CD14-positive monocyte (primary cell): ENCODE measurements at regions not wholly inside any gene's neighbourhood (a gene's known extent, or its start where the extent isn't known, plus 50 kb on each side); places are given as distances from the start of the nearest gene placed in this dataset.

Experiments
- DNase-seq, 3 donors: peaks; one replicate each; pipeline ENCODE4 v3.0.0-alpha.2; 2011 to 2022
- H2AFZ ChIP-seq: 2 replicates; pipeline ENCODE4 v1.6.0; 2012; ENCODE audit warnings: mild to moderate bottlenecking, low read depth, low read length, inconsistent platforms; ENCODE audit not compliant: insufficient read depth, poor library complexity, severe bottlenecking
- H3K27ac ChIP-seq, 2 donors: 1 replicate in 1 of 2; 2 replicates in 1 of 2; pipeline ENCODE4 v1.5.1; 2012 to 2013; ENCODE audit warnings: low read length in 2 of 2, control low read depth in 1 of 2, inconsistent platforms in 1 of 2, low read depth in 1 of 2, mild to moderate bottlenecking in 1 of 2
- H3K27me3 ChIP-seq, 2 donors: one replicate each; pipeline versions ENCODE4 v1.6.0 to v1.6.1; 2011 to 2013; ENCODE audit warnings: low read length in 2 of 2; ENCODE audit not compliant: control insufficient read depth in 2 of 2, insufficient read depth in 2 of 2
- H3K36me3 ChIP-seq, 2 donors: replicated peaks in 1 of 2; 1 replicate in 1 of 2; 2 replicates in 1 of 2; pipeline versions ENCODE4 v1.5.1 to v1.6.1; 2012 to 2013; ENCODE audit warnings: low read length in 2 of 2, control low read depth in 1 of 2, inconsistent platforms in 1 of 2, mild to moderate bottlenecking in 1 of 2; ENCODE audit not compliant: insufficient read depth in 2 of 2, control insufficient read depth in 1 of 2
- H3K4me1 ChIP-seq, 2 donors: 1 replicate in 1 of 2; 2 replicates in 1 of 2; pipeline versions ENCODE4 v1.5.1 to v1.6.1; 2012 to 2013; ENCODE audit warnings: low read length in 2 of 2, control low read depth in 1 of 2, inconsistent platforms in 1 of 2, mild to moderate bottlenecking in 1 of 2, moderate library complexity in 1 of 2; ENCODE audit not compliant: insufficient read depth in 2 of 2, control insufficient read depth in 1 of 2
- H3K4me2 ChIP-seq: replicated peaks from 2 replicates; pipeline ENCODE3; 2012; ENCODE audit warnings: low read length, moderate library complexity, mild to moderate bottlenecking; ENCODE audit not compliant: poor library complexity, severe bottlenecking; ENCODE audit errors: extremely low read depth
- H3K4me3 ChIP-seq, 3 experiments: fragments of 200-600 bp in 1 of 3; sonication (generic) in 1 of 3; replicated peaks in 1 of 3; 1 replicate in 2 of 3; 2 replicates in 1 of 3; pipeline ENCODE4 v1.5.1; 2011 to 2013; ENCODE audit warnings: low read length in 3 of 3, mild to moderate bottlenecking in 3 of 3, control low read depth in 2 of 3, low read depth in 2 of 3, inconsistent platforms in 1 of 3, moderate library complexity in 1 of 3
- H3K79me2 ChIP-seq: 2 replicates; pipeline ENCODE4 v1.6.0; 2012; ENCODE audit warnings: mild to moderate bottlenecking, control low read depth, inconsistent platforms, low read length, moderate library complexity; ENCODE audit not compliant: insufficient read depth
- H3K9ac ChIP-seq: 2 replicates; pipeline ENCODE4 v1.6.0; 2017; ENCODE audit warnings: low read length, mild to moderate bottlenecking; ENCODE audit not compliant: insufficient read depth, poor library complexity, severe bottlenecking
- H3K9me3 ChIP-seq, 2 donors: replicated peaks in 1 of 2; 1 replicate in 1 of 2; 2 replicates in 1 of 2; pipeline versions ENCODE4 v1.5.1 to v1.6.1; 2012 to 2013; ENCODE audit warnings: low read length in 2 of 2, control low read depth in 1 of 2; ENCODE audit not compliant: control insufficient read depth in 1 of 2, insufficient read depth in 1 of 2
- H4K20me1 ChIP-seq: 2 replicates; pipeline ENCODE4 v1.6.0; 2012; ENCODE audit warnings: mild to moderate bottlenecking, low read length, control low read depth, moderate library complexity; ENCODE audit not compliant: insufficient read depth
- H3K27ac Mint-ChIP-seq, 7 donors: one replicate each; pipeline ENCODE4 v1.8.0; 2020; ENCODE audit warnings: mild to moderate bottlenecking in 7 of 7, mixed read lengths in 7 of 7, moderate library complexity in 6 of 7, inconsistent platforms in 2 of 7
- H3K27me3 Mint-ChIP-seq, 3 donors: one replicate each; pipeline ENCODE4 v1.8.0; 2021 to 2022; ENCODE audit warnings: low read depth in 3 of 3, mild to moderate bottlenecking in 3 of 3, mixed read lengths in 3 of 3, moderate library complexity in 3 of 3, inconsistent platforms in 1 of 3
- H3K36me3 Mint-ChIP-seq, 2 donors: one replicate each; pipeline ENCODE4 v1.8.0; 2020; ENCODE audit warnings: mixed read lengths in 2 of 2, inconsistent platforms in 1 of 2, mild to moderate bottlenecking in 1 of 2
- H3K4me1 Mint-ChIP-seq: one replicate; pipeline ENCODE4 v1.8.0; 2020; ENCODE audit warnings: mild to moderate bottlenecking, mixed read lengths
- H3K4me3 Mint-ChIP-seq, 2 donors: one replicate each; pipeline ENCODE4 v1.8.0; 2020; ENCODE audit warnings: mild to moderate bottlenecking in 2 of 2, mixed read lengths in 2 of 2, moderate library complexity in 1 of 2
- H3K9me3 Mint-ChIP-seq, 7 donors: one replicate each; pipeline ENCODE4 v1.8.0; 2020 to 2022; ENCODE audit warnings: mixed read lengths in 7 of 7, mild to moderate bottlenecking in 6 of 7, moderate library complexity in 6 of 7, inconsistent platforms in 2 of 7
- CTCF ChIP-seq: fragments of 200-600 bp; IDR thresholded peaks from one replicate; pipeline ENCODE4 v1.8.0; 2022; ENCODE audit warnings: antibody characterized with exemption, mild to moderate bottlenecking
- WGBS: methylation state at CpG from one replicate; pipeline ENCODE4 v1.1.5; 2013; ENCODE audit warnings: missing lambda C conversion rate; ENCODE audit not compliant: insufficient coverage; 5-methylcytosine and 5-hydroxymethylcytosine counted together
- intact Hi-C, 2 donors: fragments of 100-400 bp; cut with micrococcal nuclease; formaldehyde crosslinking; loops; one replicate each; pipeline versions ENCODE4 v1.15.0 to v1.15.1; 2023

GRCh38 chr1:170840371-170840770 is 95.0 kb upstream of the MROH9 start:
- TF ChIP-seq CTCF: no peak
- Histone ChIP-seq H2AFZ (no peak overlapping the region), H3K4me1 (no peaks in the 10 kb centered on the region), H3K4me3 (no peak overlapping the region), H3K27ac (no peak overlapping the region), H3K9me3 (no peaks in the 10 kb centered on the region), H3K9ac (no peak overlapping the region), H3K4me2 (no peak overlapping the region), H3K27me3 (no peaks in the 10 kb centered on the region), H3K36me3 (no peaks in the 10 kb centered on the region), H4K20me1 (no peaks in the 10 kb centered on the region), H3K79me2 (no peaks in the 10 kb centered on the region)
- Mint-ChIP-seq H3K27me3 (no peaks in the 10 kb centered on the region), H3K27ac (no peak overlapping the region), H3K9me3 (peaks cover 0 to 8% (median 0%) of the 10 kb centered on the region in 7 donors), H3K4me1 (no peaks in the 10 kb centered on the region), H3K36me3 (no peaks in the 10 kb centered on the region), H3K4me3 (no peak overlapping the region)
- DNase-seq: no peak
- WGBS: no CpG with 5 or more reads among the region's 1 CpG
- intact Hi-C loops: no loop called here

- TF ChIP-seq CTCF: no peak
- Mint-ChIP-seq H3K27me3 (peaks cover 0 to 3% (median 0%) of the 10 kb centered on the region in 3 donors), H3K9me3 (peaks cover 0 to 3% (median 0%) of the 10 kb centered on the region in 7 donors), H3K4me3 (no peak overlapping the region), H3K27ac (no peak overlapping the region), H3K4me1 (no peaks in the 10 kb centered on the region), H3K36me3 (no peaks in the 10 kb centered on the region)
- H3K4me1 ChIP-seq: no peaks in the 10 kb centered on the region
- H3K27me3 ChIP-seq: no peaks in the 10 kb centered on the region
- WGBS: 95% methylated on average over 4 of the region's 5 CpGs
- intact Hi-C loops: no loop called here
- no peaks in the 10 kb centered on the region for H4K20me1 ChIP-seq
- H3K36me3 ChIP-seq: no peaks in the 10 kb centered on the region
- H3K4me3 ChIP-seq: no peak overlapping the region
- H3K9me3 ChIP-seq: no peaks in the 10 kb centered on the region
- DNase-seq: no peak
- no peak overlapping the region for H3K27ac ChIP-seq
- no peak overlapping the region for H3K9ac ChIP-seq
- H3K4me2 ChIP-seq: no peak overlapping the region
- no peaks in the 10 kb centered on the region for H3K79me2 ChIP-seq
- no peak overlapping the region for H2AFZ ChIP-seq
Observed at GRCh38 chr1:170853302-170853701, 82.0 kb upstream of the MROH9 start.
